NCI-H2227 (cell line): ENCODE measurements at regions not wholly inside any gene's neighbourhood (a gene's known extent, or its start where the extent isn't known, plus 50 kb on each side); places are given as distances from the start of the nearest gene placed in this dataset.
"Not testable (repeated sequence)": the region's sequence is repeated elsewhere in the genome, so short reads cannot be mapped to it uniquely, and the experiment has no call there.

Experiments used
- DNase-seq: peaks from one replicate; lab custom pipeline; 2025; ENCODE audit not compliant: unreplicated experiment; lab: John Stamatoyannopoulos, UW

DNA sequence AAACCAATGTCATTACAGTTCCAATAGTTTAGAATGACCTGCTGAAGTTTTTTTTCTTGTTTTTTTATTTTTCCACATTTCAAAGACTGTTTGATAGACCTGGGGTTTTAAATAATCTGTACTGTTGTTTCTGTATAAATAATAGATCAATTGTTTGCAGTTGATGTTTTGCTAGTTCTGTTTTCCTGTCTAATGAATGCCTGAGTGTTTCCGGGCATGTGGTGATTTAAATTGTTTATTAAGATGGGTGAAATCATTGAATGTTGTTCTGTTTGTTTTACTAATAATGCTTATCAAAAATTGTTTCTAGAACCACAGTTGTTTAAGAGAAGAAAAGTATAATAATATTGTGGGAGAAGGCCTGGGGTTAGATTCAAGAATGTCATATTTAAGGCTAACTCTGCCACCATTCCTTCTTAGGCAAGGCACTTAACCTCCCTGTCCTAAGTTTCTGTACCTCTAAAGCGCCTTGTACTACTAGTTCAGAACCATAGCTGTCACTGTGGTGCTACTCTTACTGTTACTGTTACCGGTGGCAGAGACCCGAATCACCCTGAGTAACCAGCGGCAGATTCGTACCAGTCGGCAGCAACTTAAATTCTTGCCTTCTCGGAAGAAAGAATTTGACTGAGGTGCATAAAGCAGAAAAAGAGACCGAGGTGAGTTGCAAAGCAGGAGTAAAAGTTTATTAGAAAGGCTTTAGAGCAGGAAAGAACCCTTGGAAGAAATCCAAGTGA is 1014.1 kb downstream of the REEP3 start:
- DNase-seq = no peak

DNA sequence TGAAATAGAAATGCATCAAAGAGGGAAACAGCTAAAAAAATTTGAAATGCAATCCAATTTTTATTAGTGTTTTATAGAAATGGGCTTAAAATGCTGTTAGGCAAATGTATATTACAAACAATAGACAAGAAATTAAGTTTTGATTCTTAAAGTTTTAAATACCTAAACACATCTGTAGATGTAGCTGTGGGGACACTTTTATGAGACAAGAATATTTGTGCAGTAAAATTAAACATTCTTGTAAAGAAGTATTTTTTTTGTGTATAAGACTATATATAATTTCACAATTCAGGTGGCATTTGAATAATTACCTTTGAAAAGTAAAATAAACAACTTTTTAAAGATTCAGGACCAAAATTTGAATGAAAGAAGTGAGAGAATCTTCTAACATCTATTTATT is 1015.9 kb downstream of the REEP3 start:
- no peak for DNase-seq

DNA sequence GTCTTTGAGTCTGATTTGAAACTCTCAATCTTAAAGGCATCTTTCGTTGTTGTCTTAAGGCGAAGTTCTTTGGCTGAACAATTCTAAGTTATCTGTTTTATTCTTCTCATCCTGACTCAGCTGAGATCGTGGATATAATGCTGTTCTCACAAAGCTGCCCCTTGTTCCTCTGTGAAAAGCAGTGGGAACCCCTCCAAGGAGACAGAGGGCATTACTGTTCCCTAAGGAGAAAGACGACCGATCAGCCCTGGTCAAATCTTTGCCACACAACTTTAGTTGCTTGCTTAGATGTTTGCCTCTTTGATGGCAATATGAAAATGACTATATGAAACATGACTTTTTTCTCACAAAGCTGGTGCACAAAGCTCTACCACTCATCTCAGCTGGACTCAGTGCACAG is 1016.7 kb downstream of the REEP3 start:
- DNase-seq = no peak

DNA sequence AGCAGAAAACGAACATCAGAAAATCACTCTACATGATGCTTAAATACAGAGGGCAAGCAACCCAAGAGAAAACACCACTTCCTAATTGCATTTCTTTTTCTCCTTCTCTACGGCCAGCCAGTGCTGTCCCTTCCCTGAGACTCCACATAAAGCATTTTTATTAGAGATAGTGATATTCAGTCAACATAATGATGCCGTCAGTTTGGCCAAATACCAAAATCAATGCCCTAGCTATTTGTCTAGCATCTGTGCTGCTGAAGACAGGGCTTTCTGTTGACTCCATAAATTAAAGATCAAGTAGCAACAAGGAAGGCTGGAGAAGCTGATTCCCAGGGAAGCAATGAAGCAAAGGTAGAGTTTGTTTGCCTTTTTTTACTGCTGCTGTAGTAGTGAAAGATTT is 1024.9 kb downstream of the REEP3 start:
- DNase-seq = no peak

DNA sequence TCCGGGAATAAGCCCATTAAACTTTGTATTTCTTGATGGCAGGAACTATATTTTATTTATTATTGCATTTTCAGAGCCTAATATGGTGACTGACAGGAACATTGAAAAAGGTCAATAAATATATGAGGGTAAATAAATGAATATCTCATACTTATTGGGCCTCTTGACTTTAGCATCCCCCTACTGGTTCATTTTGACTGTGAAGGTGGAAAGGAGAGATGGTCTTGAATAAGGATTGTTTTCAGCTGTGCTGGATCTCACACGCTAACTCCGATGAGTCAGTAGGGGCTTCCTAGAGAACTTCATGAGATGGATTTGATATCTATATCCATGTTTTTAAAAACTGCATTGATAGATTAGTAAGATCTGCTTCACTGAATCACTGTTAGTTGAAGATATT is 1026.0 kb downstream of the REEP3 start:
- DNase-seq = no peak

DNA sequence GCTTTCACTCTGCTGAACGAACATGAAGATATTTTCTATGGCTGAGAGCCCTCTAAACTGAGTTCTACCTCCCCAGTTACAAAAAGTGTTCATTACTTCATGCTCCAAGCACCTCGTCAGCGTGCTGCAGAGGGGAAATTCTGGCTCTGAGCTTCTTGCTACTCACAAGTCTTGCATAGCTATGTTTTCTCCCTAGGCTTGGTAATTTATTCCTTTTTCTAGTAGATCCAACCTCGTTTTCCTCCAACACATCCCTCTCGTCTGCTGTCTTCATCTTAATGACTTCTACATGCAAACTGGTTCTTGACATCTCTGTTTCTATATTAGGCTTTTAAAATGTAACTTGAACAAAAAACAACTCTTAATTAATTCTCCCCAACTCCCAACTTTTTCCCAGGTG is 1034.5 kb downstream of the REEP3 start:
- no peak for DNase-seq

DNA sequence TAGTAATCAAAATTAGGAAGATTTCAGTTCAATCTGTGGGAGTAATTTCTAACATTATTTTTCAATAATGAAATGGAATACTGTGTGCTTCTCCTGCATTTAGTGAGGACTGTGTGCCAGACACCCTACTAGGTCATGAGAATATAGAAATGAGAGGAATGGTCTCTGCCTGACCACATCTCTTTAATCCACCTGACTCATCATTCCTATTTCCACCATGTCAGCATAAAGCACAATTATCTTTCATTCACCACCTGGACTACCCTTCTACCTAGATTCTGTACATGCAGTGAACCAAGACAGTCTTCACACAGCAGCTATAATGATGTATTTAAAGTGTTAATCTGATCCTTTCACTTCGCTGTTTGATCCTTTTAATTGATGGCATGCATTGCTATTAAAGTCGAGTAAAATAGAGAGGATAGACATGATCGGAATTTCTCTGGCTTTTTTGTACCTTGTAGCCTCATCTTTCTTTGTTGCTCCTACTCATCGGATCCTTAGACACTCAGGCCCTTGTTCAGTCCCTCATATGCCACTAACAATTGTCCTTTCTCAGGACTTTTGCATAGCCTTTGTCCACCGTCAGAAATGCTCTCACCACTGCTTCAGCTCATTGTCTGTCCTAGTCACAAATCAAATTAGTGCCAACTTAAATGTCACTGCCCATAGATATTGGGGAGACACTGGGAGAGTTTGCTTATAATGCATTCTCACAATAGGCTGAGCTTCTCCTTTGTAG is 1037.1 kb downstream of the REEP3 start:
- no peak for DNase-seq

DNA sequence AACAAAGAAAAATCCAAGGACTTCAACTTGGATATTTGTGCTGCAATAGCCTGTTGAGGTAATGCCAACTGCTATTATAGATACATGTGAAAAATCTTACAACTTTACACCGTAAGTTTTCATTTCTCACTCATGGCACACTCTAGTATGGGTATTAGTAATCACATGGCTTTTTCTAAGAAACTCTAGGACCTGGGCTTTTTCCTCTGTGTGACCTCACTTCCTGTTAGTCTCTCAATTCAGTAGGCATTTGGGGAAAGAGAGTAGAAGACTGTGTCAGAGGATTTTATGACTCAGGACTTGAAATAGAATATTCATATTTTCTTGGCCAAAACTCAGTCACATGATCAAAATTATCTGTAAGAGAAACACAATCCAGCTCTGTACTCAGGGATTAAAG is 1049.9 kb downstream of the REEP3 start:
- no peak for DNase-seq

DNA sequence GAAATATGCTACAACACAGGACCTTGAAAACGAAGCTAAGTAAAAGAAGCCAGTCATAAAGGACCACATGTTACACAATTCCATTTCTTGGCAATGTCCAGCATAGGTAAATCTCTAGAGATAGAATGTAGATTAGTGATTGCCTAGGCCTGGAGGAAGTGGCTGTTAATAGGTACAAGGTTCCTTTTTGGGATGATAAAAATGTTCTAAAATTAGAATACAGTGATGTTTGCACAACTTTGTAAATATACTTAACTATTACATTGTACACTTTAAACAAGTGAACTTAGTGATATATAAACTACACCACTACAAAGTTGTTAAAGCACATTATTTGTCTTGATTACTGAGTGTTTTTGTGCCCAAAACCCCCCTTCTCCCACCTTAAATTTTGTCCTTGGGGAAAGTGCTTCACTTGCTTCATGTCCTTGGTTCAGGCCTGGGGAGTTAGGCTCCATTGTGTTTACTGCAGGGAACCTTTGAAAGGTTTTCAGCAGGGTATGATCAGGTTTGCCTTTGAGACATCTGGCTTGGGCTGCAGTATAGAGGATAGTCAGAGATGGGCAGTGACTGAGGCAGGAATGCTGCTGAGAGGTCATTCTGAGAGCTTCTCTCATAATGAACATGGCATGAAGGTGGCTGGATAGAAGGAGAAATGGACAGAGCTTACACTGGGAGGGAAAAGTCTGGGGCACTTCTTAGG is 1052.6 kb downstream of the REEP3 start:
- no peak for DNase-seq

DNA sequence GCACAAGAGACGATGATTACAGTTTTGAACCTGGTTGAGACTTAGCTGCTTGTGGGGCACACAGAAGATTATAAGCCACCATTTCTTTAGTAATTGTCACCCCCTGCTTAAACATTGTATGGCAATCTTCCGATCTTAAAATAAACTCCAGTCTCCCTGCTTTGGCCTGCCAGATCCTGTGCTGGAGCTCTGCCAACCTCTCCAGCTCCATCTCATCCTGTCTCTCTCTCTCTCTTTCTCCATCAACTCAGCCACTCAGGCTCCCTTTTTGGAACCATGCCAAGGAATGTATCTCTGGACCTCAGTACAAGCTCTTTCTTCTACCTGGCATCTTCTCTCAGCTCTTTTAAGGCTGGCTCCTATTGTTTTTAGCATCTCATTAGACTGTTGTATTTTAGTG is 1053.2 kb downstream of the REEP3 start:
- DNase-seq = no peak

DNA sequence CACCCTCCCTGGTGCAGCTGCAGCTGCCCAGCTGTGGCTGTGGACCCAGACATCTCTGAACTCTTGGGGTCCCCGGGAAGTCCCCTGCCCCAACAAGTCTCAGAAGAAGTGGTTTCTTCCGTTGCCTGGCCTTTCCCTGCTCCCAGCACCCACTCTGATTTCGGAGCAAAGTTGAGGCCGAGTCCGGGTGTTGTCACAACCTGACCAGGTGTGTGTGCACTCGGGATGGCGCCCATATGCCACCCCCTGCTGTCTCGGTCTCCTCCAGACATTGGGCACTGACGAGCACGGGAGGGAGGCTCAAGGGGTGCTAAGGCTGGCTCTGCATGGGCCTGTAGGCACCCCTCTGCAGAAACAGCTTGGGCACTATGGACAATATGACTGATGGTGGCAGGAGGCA is 1055.3 kb downstream of the REEP3 start:
- no peak for DNase-seq

DNA sequence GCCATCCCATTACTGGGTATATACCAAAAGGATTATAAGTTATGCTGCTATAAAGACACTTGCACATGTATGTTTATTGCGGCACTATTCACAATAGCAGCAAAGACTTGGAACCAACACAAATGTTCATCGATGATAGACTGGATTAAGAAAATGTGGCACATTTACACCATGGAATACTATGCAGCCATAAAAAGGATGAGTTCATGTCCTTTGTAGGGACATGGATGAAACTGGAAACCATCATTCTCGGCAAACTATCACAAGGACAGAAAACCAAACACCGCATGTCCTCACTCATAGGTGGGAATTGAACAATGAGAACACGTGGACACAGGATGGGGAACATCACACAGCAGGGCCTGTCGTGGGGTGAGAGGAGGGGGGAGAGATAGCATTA is 1057.6 kb downstream of the REEP3 start:
- not testable (repeated sequence) for DNase-seq

DNA sequence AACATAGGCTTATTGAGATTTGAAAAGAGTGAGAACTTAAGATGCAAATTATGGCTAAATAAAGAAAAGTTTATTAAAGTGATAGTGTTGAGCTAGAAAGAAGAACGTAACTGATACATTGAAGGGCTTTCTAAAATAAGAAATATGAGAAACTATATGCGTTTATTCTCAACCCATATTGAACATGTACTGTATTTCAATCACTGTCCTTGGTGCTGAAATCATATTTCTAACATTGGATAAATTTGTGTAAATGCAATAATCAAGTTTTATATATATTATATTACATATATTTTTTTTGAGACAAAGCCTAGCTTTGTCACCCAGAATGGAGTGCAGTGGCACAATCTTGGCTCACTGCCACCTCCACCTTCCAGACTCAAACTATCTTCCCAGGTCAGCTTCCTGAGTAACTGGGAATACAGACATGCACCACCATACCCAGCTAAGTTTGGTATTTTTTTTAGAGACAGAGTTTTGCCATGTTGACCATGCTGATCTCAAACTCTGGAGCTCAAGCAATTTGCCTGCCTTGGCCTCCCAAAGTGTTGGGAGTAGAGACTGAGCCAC is 1065.8 kb downstream of the REEP3 start:
- DNase-seq = no peak

DNA sequence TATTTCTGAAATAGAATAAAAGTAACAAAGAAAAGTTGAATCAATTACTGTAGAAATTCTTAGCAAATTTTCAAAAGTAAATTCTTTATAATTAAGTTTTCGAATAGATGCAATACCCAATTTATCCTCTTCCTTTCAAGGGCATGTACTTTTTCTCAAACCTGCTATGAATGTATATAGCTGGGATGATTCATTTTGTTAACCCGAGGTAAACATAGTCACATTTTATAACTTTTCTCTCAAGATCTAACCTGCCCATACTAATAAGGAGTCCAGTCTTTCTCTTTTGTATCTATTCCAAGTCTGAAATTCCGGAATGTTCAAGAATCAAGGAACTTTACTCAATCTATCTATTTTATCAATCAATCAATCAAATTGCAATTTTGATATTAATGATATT is 1072.9 kb downstream of the REEP3 start:
- DNase-seq = no peak

DNA sequence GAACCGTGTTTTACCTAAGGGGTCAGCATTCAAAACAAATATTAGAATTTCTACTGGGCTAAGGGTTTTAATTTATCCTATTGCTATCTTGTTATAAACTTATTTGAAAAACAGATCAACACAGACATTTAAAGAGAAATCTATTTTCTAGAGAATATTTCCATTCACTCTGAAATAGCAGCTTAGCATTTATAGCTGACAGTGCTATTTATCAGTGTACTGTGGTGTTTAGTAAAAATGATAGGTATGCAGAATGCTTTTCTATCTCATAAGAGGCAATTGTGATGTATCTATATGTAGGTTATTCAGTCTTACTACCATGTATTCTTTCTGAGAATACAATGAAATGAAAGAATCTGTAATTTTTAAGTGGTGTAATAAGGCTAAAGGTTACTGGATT is 1077.4 kb downstream of the REEP3 start:
- no peak for DNase-seq

DNA sequence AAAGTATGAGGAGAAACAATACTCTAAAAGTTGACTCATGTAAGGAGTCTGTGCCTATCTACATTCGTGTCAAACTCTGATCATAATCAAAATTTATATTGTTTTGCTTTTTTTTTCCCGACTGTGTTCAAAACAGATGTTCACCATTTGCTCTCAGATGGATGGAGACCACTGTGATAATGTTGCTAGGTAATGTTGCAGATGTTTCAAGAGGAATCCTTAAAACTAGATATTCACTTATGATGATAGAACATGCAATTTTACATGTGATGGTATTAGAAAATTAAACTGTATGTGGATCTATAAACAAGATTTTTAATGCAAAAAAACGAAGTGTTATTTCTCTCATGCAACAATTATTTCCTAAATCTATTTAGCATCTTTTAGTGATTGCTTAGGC is 1080.1 kb downstream of the REEP3 start:
- no peak for DNase-seq

DNA sequence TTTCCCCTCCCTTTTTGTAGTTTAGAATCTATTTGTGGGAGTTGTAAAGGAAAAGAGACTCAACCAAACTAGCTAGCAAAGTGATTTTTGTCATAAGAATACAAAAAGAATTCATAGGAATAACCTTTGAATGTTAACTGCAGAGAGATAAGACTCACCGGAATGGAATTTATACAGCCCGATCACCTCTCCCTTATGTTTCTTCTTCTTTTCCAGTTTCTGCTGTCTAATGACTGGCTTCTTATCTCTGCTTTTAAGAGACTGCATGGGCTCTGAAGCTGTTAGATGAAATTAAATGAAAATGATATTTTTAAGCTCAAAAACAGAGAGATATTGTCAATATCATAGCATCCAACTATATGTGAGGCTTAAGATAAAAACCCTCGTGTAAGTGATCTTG is 1095.9 kb downstream of the REEP3 start:
- DNase-seq = no peak

DNA sequence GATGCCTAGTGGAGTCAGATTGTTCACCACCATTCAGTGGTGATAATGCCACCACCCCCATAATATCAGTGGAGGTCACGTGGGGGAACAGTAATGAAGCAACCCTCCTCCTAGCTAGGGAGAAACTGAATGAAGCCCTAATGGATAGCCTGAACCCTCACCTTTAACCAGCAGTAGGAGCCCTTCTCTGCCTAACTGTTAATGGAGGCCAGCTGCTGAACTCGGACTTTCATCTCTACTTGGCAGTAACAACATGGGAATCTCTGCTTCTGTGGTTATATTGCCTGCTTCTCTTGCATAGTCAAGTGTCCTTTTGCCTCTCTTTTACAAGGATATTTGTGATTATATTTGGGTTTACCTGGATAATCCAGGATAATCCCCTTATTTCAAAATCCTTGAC is 1097.9 kb downstream of the REEP3 start:
- no peak for DNase-seq

DNA sequence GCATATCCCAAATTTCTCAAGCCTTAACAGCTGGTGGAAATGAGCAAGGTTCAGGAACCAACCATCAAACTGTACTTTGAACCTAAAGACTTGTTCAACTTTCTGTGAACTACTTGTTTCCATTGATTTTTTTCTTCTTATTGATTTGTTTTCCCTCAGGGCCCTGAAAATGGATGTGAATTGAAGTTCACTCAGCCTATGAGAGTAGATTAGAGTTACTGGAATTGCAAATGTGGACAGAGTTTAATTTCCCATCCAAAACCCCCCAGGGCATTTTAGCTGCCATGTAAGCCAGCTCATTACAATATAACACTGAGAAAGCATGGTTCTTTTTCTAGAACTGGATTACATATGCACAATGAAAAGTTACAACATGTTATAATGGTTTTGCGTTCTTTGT is 1105.7 kb downstream of the REEP3 start:
- DNase-seq = no peak

DNA sequence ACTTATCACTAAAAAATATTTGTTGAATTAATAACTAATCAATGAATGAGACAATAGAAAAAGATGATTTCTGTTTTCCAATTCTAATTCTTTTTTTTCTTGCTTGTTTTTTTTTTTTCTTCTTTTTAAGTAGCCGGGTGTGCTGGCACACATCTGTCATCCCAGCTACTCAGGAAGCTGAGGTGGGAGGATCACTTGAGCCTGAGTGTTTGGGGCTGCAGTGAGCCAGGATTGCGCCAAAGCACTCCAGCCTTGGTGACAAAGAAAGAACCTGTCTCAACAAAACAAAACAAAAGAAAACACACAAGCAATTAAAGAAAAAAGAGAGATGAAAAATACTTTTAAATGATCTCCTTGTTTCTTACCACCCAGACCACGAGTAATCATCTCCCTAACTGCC is 1109.3 kb downstream of the REEP3 start:
- DNase-seq = no peak

DNA sequence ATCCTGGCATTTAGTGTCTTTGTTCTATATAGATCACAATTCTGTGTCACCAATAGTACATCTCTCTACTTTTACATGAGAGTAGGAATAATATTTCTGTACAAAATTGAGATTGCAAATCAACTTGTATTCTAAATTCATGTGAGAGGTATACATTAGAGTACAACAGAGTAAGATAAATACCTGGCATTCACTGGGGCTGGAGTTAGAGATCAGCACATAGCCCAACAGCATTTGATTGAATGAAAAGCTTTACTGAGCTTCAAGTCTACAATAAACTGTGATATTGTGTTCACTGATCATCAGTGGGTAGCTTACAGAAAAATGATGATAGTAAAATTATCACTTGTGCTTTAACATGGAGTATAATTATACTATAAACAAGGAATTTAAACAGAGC is 1114.7 kb downstream of the REEP3 start:
- no peak for DNase-seq

DNA sequence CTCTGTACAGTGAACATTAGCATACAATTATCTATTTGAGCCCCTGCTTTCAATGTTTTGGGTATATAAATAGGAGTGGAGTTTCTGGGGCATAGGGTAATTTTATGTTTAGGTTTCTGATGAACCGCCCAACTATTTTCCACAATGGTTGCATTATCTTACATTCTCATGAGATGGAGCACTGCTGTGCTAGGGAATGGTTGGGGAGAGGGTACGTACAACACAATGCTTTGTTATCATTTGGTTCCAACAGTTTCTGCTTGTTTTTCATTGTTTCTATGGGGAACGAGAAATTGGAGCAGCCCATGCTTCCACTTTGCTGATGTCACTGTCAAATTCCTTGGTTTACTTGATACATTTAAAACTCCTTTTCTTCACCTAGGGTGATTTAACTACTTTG is 1115.3 kb downstream of the REEP3 start:
- no peak for DNase-seq
